Liver (tissue), 7 donors: ENCODE measurements at regions not wholly inside any gene's neighbourhood (a gene's known extent, or its start where the extent isn't known, plus 50 kb on each side); places are given as distances from the start of the nearest gene placed in this dataset.
"Not testable (repeated sequence)": the region's sequence is repeated elsewhere in the genome, so short reads cannot be mapped to it uniquely, and the experiment has no call there.

Source experiments
- DNase-seq: peaks from one replicate; pipeline ENCODE4 v3.0.0-alpha.2; 2017; ENCODE audit warnings: low spot score
- H3K27ac ChIP-seq, 2 donors: one replicate each; pipeline ENCODE4 v1.7.0; 2013; ENCODE audit warnings: inconsistent platforms in 2 of 2, low read length in 2 of 2, control low read depth in 1 of 2, low read depth in 1 of 2, mild to moderate bottlenecking in 1 of 2
- H3K27me3 ChIP-seq, 4 donors: one replicate each; pipeline versions ENCODE4 v1.6.1 to v1.7.0; 2013; ENCODE audit warnings: low read length in 3 of 4, inconsistent platforms in 1 of 4, mild to moderate bottlenecking in 1 of 4, moderate library complexity in 1 of 4; ENCODE audit not compliant: control insufficient read depth in 4 of 4, insufficient read depth in 4 of 4
- H3K36me3 ChIP-seq, 4 donors: one replicate each; pipeline versions ENCODE4 v1.6.1 to v1.7.0; 2013; ENCODE audit warnings: low read length in 3 of 4, mild to moderate bottlenecking in 3 of 4, low read depth in 1 of 4, moderate library complexity in 1 of 4; ENCODE audit not compliant: control insufficient read depth in 4 of 4, insufficient read depth in 3 of 4
- H3K4me1 ChIP-seq, 4 donors: one replicate each; pipeline versions ENCODE4 v1.6.1 to v1.7.0; 2013; ENCODE audit warnings: low read length in 3 of 4, mild to moderate bottlenecking in 3 of 4, moderate library complexity in 1 of 4; ENCODE audit not compliant: control insufficient read depth in 4 of 4, insufficient read depth in 4 of 4
- H3K4me3 ChIP-seq, 3 donors: one replicate each; pipeline versions ENCODE4 v1.6.1 to v1.7.0; 2013; ENCODE audit warnings: low read length in 3 of 3, control low read depth in 1 of 3, low read depth in 1 of 3, mild to moderate bottlenecking in 1 of 3
- H3K9ac ChIP-seq, 2 donors: one replicate each; pipeline ENCODE4 v1.7.0; 2013; ENCODE audit warnings: low read length in 2 of 2, mild to moderate bottlenecking in 2 of 2, moderate library complexity in 2 of 2, control low read depth in 1 of 2, low read depth in 1 of 2
- H3K9me3 ChIP-seq, 4 donors: one replicate each; pipeline versions ENCODE4 v1.6.1 to v1.7.0; 2013; ENCODE audit warnings: low read length in 3 of 4; ENCODE audit not compliant: control insufficient read depth in 4 of 4
- ATF3 ChIP-seq: IDR thresholded peaks from 2 replicates; pipeline ENCODE4 v1.6.1; 2016; ENCODE audit warnings: antibody characterized with exemption
- HNF4A ChIP-seq, 2 donors: conservative IDR thresholded peaks; 2 replicates each; pipeline ENCODE4 v1.6.1; 2016; ENCODE audit warnings: antibody characterized with exemption in 2 of 2, mild to moderate bottlenecking in 2 of 2
- JUND ChIP-seq, 2 donors: IDR thresholded peaks; 2 replicates each; pipeline ENCODE4 v1.6.1; 2016; ENCODE audit warnings: antibody characterized with exemption in 2 of 2
- MAX ChIP-seq: IDR thresholded peaks from 2 replicates; pipeline ENCODE4 v1.6.1; 2016; ENCODE audit warnings: antibody characterized with exemption
- REST ChIP-seq: IDR thresholded peaks from 2 replicates; pipeline ENCODE4 v1.6.1; 2016; ENCODE audit warnings: antibody characterized with exemption, mild to moderate bottlenecking
- RXRA ChIP-seq, 2 donors: IDR thresholded peaks; 2 replicates each; pipeline ENCODE4 v1.6.1; 2017 to 2018; ENCODE audit warnings: antibody characterized with exemption in 2 of 2, mild to moderate bottlenecking in 1 of 2
- ZBTB33 ChIP-seq: IDR thresholded peaks from 2 replicates; pipeline ENCODE4 v1.6.1; 2016; ENCODE audit warnings: antibody characterized with exemption
- WGBS: extraction: QIAGEN DNeasy Blood & Tissue Kit; methylation state at CpG from one replicate; pipeline ENCODE4 v1.1.7; 2013; 5-methylcytosine and 5-hydroxymethylcytosine counted together
- donor health status: healthy.
- donor health status: healthy.
- donor health status: healthy.
- donor health status: healthy.

GRCh38 chr3:11909726-11910125 is 63.0 kb upstream of the TAMM41 start (continued):
- TF ChIP-seq REST, result no peak

GRCh38 chr3:11910216-11910930 is 63.7 kb upstream of the TAMM41 start:
- not testable (repeated sequence) for H3K9me3 ChIP-seq, H3K4me1 ChIP-seq, H3K27ac ChIP-seq, H3K4me3 ChIP-seq, H3K9ac ChIP-seq, DNase-seq, H3K36me3 ChIP-seq, H3K27me3 ChIP-seq
- 92% methylated on average over 5 of the region's 5 CpGs for WGBS

- Histone ChIP-seq H3K4me1 (peaks cover 0 to 2% (median 0%) of the 10 kb centered on the region in 4 donors), H3K27me3 (peaks cover 0 to 3% (median 0%) of the 10 kb centered on the region in 4 donors), H3K9me3 (no peaks in the 10 kb centered on the region), H3K9ac (no peak overlapping the region), H3K27ac (no peak overlapping the region), H3K4me3 (no peak overlapping the region), H3K36me3 (no peaks in the 10 kb centered on the region)
- no peak for DNase-seq
- TF ChIP-seq HNF4A (conservative IDR thresholded peaks at IDR 0.05) (no peak), ATF3 (no peak), MAX (no peak), RXRA (IDR thresholded peaks at IDR 0.05) (no peak), ZBTB33 (no peak), JUND (IDR thresholded peaks at IDR 0.05) (no peak)
- 50% methylated on average over 20 of the region's 20 CpGs for WGBS
These were observed 64.4 kb upstream of the TAMM41 start for GRCh38 chr3:11910971-11911531.

- not testable (repeated sequence) for H3K36me3 ChIP-seq, H3K27ac ChIP-seq, H3K9ac ChIP-seq, H3K4me1 ChIP-seq, DNase-seq, H3K9me3 ChIP-seq, H3K27me3 ChIP-seq, H3K4me3 ChIP-seq
- WGBS, result 94% methylated on average over 10 of the region's 10 CpGs
These were observed 65.2 kb upstream of the TAMM41 start for GRCh38 chr3:11911887-11912286.
